Breast epithelium (tissue), 4 donors: ENCODE measurements at regions not wholly inside any gene's neighbourhood (a gene's known extent, or its start where the extent isn't known, plus 50 kb on each side); places are given as distances from the start of the nearest gene placed in this dataset.

Experiments
- DNase-seq, 2 donors: peaks; one replicate each; pipeline ENCODE4 v3.0.0-alpha.2; 2019; ENCODE audit warnings: low spot score in 2 of 2
- H3K27ac ChIP-seq, 2 donors: fragments of 200-600 bp; sonication (generic) in 1 of 2; one replicate each; pipeline ENCODE4 v1.5.1; 2016 to 2019; ENCODE audit warnings: mild to moderate bottlenecking in 1 of 2
- H3K27me3 ChIP-seq, 2 donors: fragments of 200-600 bp; sonication (generic) in 1 of 2; one replicate each; pipeline versions ENCODE4 v1.5.1 to v1.6.0; 2017 to 2019; ENCODE audit warnings: control low read depth in 1 of 2, mild to moderate bottlenecking in 1 of 2
- H3K36me3 ChIP-seq: fragments of 200-600 bp; one replicate; pipeline ENCODE4 v1.5.1; 2019
- H3K4me1 ChIP-seq, 2 donors: fragments of 200-600 bp; sonication (generic); one replicate each; pipeline ENCODE4 v1.5.1; 2016 to 2019; ENCODE audit warnings: control low read depth in 1 of 2
- H3K4me3 ChIP-seq, 3 donors: fragments of 200-600 bp; sonication (generic); 1 replicate in 2 of 3; 2 replicates in 1 of 3; pipeline ENCODE4 v1.5.1; 2016 to 2019; ENCODE audit warnings: mild to moderate bottlenecking in 3 of 3, moderate library complexity in 2 of 3
- H3K9me3 ChIP-seq, 2 donors: fragments of 200-600 bp; sonication (generic) in 1 of 2; one replicate each; pipeline ENCODE4 v1.5.1; 2016 to 2019; ENCODE audit warnings: control low read depth in 1 of 2
- CTCF ChIP-seq, 3 donors: fragments of 450-650 bp; IDR thresholded peaks; one replicate each; pipeline ENCODE4 v1.5.1; 2016 to 2017; ENCODE audit warnings: antibody characterized with exemption in 3 of 3, mild to moderate bottlenecking in 3 of 3, moderate library complexity in 3 of 3
- POLR2A ChIP-seq: fragments of 450-650 bp; IDR thresholded peaks from one replicate; pipeline ENCODE4 v1.6.1; 2016; ENCODE audit warnings: antibody characterized with exemption, mild to moderate bottlenecking, moderate library complexity
- POLR2AphosphoS5 ChIP-seq, 3 donors: sonication (generic); formaldehyde crosslinking; IDR thresholded peaks; one replicate each; pipeline ENCODE4 v1.6.1; 2017; ENCODE audit warnings: antibody characterized with exemption in 3 of 3
- intact Hi-C: fragments of 100-400 bp; cut with DNase I; formaldehyde crosslinking; loops from one replicate; pipeline ENCODE4 v1.15.1; 2023; ENCODE audit warnings: low total_unique reads

DNA sequence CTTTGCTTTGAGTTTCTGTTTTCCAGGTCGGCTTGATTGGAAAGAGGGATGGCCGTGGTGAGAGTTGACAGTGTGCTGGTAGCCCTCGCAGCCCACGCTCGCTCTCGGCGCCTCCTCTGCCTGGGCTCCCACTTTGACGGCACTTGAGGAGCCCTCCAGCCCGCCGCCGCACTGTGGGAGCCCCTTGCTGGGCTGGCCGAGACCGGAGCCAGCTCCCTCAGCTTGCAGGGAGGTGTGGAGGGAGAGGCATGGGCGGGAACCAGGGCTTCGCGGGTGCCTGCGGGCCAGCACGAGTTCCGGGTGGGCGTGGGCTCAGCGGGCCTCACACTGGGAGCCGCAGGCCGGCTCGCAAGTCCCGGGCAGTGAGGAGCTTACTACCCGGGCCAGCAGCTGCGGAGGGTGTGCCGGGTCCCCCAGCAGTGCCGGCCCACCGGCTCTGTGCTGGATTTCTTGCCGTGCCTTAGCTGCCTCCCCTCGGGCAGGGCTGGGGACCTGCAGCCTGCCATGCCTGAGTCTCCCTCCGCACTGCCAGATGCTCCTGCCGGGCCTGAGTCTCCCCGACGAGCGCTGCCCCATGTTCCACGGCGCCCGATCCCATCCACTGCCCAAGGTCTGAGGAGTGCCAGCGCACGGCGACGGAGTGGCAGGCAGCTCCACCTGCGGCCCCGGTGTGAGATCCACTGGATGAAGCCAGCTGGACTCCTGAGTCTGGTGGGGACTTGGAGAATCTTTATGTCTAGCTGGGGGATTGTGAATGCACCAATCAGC is 166.4 kb upstream of the FAT1 start:
- Histone ChIP-seq H3K27ac (no peak overlapping the region), H3K4me1 (no peaks in the 10 kb centered on the region), H3K9me3 (peaks cover 0 to 4% of the 10 kb centered on the region in 2 donors), H3K27me3 (no peaks in the 10 kb centered on the region), H3K4me3 (no peak overlapping the region), H3K36me3 (no peaks in the 10 kb centered on the region)
- intact Hi-C loops, result no loop called here
- no peak for TF ChIP-seq POLR2AphosphoS5 (IDR thresholded peaks at IDR 0.05)
- TF ChIP-seq POLR2A, result no peak
- TF ChIP-seq CTCF (IDR thresholded peaks at IDR 0.05), result no peak
- no peak for DNase-seq

DNA sequence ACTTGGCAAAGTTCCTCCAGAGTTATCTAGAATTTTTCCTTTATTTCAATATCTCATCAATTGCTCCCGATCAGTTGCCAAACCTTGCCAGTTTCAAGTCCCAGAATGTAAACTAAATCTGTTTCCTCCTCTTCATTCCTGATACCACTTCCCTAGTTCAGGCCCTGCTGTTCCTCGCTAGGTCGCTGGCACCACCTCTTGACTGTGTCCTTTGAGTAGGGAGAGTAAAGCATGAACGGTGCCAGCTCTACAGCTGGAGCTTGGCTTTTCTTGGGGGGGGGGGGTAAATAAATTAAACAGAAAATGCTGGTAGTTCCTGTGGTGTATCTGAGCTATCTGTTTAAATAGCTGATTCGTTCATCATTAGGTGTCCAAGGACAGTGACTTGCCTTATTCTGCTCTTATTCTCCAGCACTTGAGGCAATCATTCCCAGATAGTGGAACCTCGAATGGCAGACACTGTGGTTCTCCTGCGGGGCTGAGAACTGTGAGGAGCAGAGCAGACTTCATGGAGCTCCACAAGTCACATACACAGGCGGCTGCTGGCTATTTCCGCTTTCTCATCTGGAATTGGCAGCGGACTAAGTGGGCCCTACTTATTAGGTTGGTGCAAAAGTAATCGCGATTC is 168.3 kb upstream of the FAT1 start:
- DNase-seq, result no peak
- H3K9me3 ChIP-seq, result peaks cover 0 to 4% of the 10 kb centered on the region in 2 donors
- TF ChIP-seq POLR2A, result no peak
- no peak for TF ChIP-seq CTCF (IDR thresholded peaks at IDR 0.05)
- no peak for TF ChIP-seq POLR2AphosphoS5 (IDR thresholded peaks at IDR 0.05)
- intact Hi-C loops, result no loop called here
- H3K27me3 ChIP-seq, result no peaks in the 10 kb centered on the region
- no peak overlapping the region for H3K27ac ChIP-seq
- no peaks in the 10 kb centered on the region for H3K4me1 ChIP-seq
- no peak overlapping the region for H3K4me3 ChIP-seq
- no peaks in the 10 kb centered on the region for H3K36me3 ChIP-seq

DNA sequence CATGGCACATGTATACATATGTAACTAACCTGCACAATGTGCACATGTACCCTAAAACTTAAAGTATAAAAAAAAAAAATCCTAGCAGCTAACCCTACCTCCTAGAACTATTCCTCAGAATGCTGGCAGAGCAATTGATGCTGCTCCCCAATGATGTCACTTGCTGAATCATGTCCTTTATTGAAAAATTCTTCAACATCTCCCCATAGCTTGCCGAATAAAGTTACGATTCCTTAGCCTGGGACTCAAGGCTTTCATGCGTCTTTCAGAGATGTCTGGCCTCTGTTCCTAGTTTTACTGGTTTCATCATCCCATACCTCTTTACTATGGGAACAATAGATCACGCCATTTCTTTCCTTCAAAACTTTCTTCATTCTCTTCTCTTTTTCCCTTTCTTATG is 174.7 kb upstream of the FAT1 start:
- H3K4me3 ChIP-seq, result no peak overlapping the region
- no peak for TF ChIP-seq CTCF (IDR thresholded peaks at IDR 0.05)
- TF ChIP-seq POLR2AphosphoS5 (IDR thresholded peaks at IDR 0.05), result no peak
- no peak for TF ChIP-seq POLR2A
- H3K27ac ChIP-seq, result no peak overlapping the region
- H3K9me3 ChIP-seq, result no peaks in the 10 kb centered on the region
- H3K36me3 ChIP-seq, result no peaks in the 10 kb centered on the region
- intact Hi-C loops, result no loop called here
- DNase-seq, result no peak
- H3K4me1 ChIP-seq, result no peaks in the 10 kb centered on the region
- no peaks in the 10 kb centered on the region for H3K27me3 ChIP-seq

- Histone ChIP-seq H3K9me3 (no peaks in the 10 kb centered on the region), H3K27me3 (no peaks in the 10 kb centered on the region), H3K27ac (no peak overlapping the region), H3K36me3 (no peaks in the 10 kb centered on the region), H3K4me1 (no peaks in the 10 kb centered on the region), H3K4me3 (no peak overlapping the region)
- intact Hi-C loops, result no loop called here
- DNase-seq, result no peak
- TF ChIP-seq POLR2A, result no peak
- TF ChIP-seq CTCF (IDR thresholded peaks at IDR 0.05), result no peak
- no peak for TF ChIP-seq POLR2AphosphoS5 (IDR thresholded peaks at IDR 0.05)
Observed at GRCh38 chr4:186900232-186900900, 176.7 kb upstream of the FAT1 start.

DNA sequence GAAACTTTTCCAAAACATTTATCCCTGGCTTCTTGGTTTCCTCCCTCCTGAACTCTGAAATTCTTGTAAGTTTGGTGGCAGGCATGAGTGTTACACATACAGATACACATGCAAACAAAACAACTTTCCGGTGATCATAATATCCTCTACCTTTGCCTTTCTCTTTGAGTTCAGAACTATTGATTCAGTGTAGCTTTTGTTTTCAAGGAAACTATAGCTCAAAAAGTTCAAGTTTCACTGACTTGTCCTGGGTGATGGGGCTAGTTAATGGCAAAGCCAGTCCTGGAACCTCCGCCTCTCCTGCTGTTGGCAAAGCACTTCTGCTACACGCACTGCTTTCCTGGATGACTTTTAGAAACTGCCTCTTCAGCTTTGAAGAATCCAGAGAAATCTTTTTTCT is 177.3 kb upstream of the FAT1 start:
- H3K27me3 ChIP-seq, result no peaks in the 10 kb centered on the region
- H3K4me1 ChIP-seq, result no peaks in the 10 kb centered on the region
- H3K4me3 ChIP-seq, result no peak overlapping the region
- no peaks in the 10 kb centered on the region for H3K9me3 ChIP-seq
- H3K36me3 ChIP-seq, result no peaks in the 10 kb centered on the region
- no peak for DNase-seq
- H3K27ac ChIP-seq, result no peak overlapping the region
- no peak for TF ChIP-seq POLR2A
- TF ChIP-seq CTCF (IDR thresholded peaks at IDR 0.05), result no peak
- TF ChIP-seq POLR2AphosphoS5 (IDR thresholded peaks at IDR 0.05), result no peak
- intact Hi-C loops, result no loop called here
